ENCODE measurements at regions not wholly inside any gene's neighbourhood (a gene's known extent, or its start where the extent isn't known, plus 50 kb on each side); places are given as distances from the start of the nearest gene placed in this dataset.

GRCh38 chr7:115740043-115740442 is 290.5 kb downstream of the TFEC start:
- no peaks in the 10 kb centered on the region for H3F3A ChIP-seq (ENCODE audit: insufficient read depth, low read length, poor library complexity, severe bottlenecking)
- TF ChIP-seq RAD21 (conservative IDR thresholded peaks at IDR 0.05), result no peak
- no peak for TF ChIP-seq TAF1 (IDR thresholded peaks at IDR 0.05; ENCODE audit: low read depth)
- no peak for TF ChIP-seq REST (IDR thresholded peaks at IDR 0.05; ENCODE audit: borderline replicate concordance)
- no peak for TF ChIP-seq POLR2AphosphoS5 (IDR thresholded peaks at IDR 0.05)
- no peak for TF ChIP-seq EP300 (conservative IDR thresholded peaks at IDR 0.05; ENCODE audit: poor library complexity, severe bottlenecking)
- no peak for TF ChIP-seq CTCF (IDR thresholded peaks at IDR 0.05; ENCODE audit: poor library complexity, severe bottlenecking)
- no peak for TF ChIP-seq SMC3 (conservative IDR thresholded peaks at IDR 0.05; ENCODE audit: poor library complexity)
- TF ChIP-seq EZH2 (IDR thresholded peaks at IDR 0.05; ENCODE audit: borderline replicate concordance, insufficient read depth, low read length, poor library complexity, severe bottlenecking), result no peak
- no peak for TF ChIP-seq MXI1 (conservative IDR thresholded peaks at IDR 0.05; ENCODE audit: poor library complexity, severe bottlenecking)
- H3K36me3 ChIP-seq (ENCODE audit: insufficient read depth, low read length), result no peaks in the 10 kb centered on the region
- H3K9me3 ChIP-seq (ENCODE audit: low read length), result no peaks in the 10 kb centered on the region
- H3K27ac ChIP-seq (ENCODE audit: low read length), result no peak overlapping the region
- no peaks in the 10 kb centered on the region for H3K27me3 ChIP-seq (ENCODE audit: insufficient read depth, low read depth, low read length)
- no peak overlapping the region for H3K9ac ChIP-seq (ENCODE audit: low read length)
- H3K4me2 ChIP-seq (ENCODE audit: low read length), result no peak overlapping the region
- no peak overlapping the region for H2AFZ ChIP-seq (ENCODE audit: low read depth, low read length)
- no peak overlapping the region for H3K4me3 ChIP-seq (ENCODE audit: low read length)
- H3K79me2 ChIP-seq (replicated peaks; ENCODE audit: insufficient read depth, low read length), result no peaks in the 10 kb centered on the region
- H4K20me1 ChIP-seq (ENCODE audit: insufficient read depth), result no peaks in the 10 kb centered on the region
- H3K9me2 ChIP-seq (ENCODE audit: insufficient read depth, low read length), result no peaks in the 10 kb centered on the region

GRCh38 chr7:115734641-115735040 is 295.9 kb downstream of the TFEC start:
- H3K4me3 ChIP-seq (ENCODE audit: low read length), result no peak overlapping the region
- TF ChIP-seq CTCF (IDR thresholded peaks at IDR 0.05; ENCODE audit: poor library complexity, severe bottlenecking) (no peak), MXI1 (conservative IDR thresholded peaks at IDR 0.05; ENCODE audit: poor library complexity, severe bottlenecking) (no peak), EP300 (conservative IDR thresholded peaks at IDR 0.05; ENCODE audit: poor library complexity, severe bottlenecking) (no peak), POLR2AphosphoS5 (IDR thresholded peaks at IDR 0.05) (no peak), RAD21 (conservative IDR thresholded peaks at IDR 0.05) (no peak), EZH2 (IDR thresholded peaks at IDR 0.05; ENCODE audit: borderline replicate concordance, insufficient read depth, low read length, poor library complexity, severe bottlenecking) (no peak), TAF1 (IDR thresholded peaks at IDR 0.05; ENCODE audit: low read depth) (no peak), REST (IDR thresholded peaks at IDR 0.05; ENCODE audit: borderline replicate concordance) (no peak)
- H3K9me3 ChIP-seq (ENCODE audit: low read length), result no peaks in the 10 kb centered on the region
- no peak overlapping the region for H3K9ac ChIP-seq (ENCODE audit: low read length)
- no peak overlapping the region for H3K27ac ChIP-seq (ENCODE audit: low read length)
- H3K36me3 ChIP-seq (ENCODE audit: insufficient read depth, low read length), result no peaks in the 10 kb centered on the region
- no peak overlapping the region for H3K4me2 ChIP-seq (ENCODE audit: low read length)
- no peaks in the 10 kb centered on the region for H3K79me2 ChIP-seq (replicated peaks; ENCODE audit: insufficient read depth, low read length)
- H3K9me2 ChIP-seq (ENCODE audit: insufficient read depth, low read length), result no peaks in the 10 kb centered on the region
- H3F3A ChIP-seq (ENCODE audit: insufficient read depth, low read length, poor library complexity, severe bottlenecking), result no peaks in the 10 kb centered on the region
- H3K27me3 ChIP-seq (ENCODE audit: insufficient read depth, low read depth, low read length), result no peaks in the 10 kb centered on the region
- no peaks in the 10 kb centered on the region for H4K20me1 ChIP-seq (ENCODE audit: insufficient read depth)
- H2AFZ ChIP-seq (ENCODE audit: low read depth, low read length), result no peak overlapping the region

All from neural cell (in vitro differentiated cells).